ENCODE measurements at regions not wholly inside any gene's neighbourhood (a gene's known extent, or its start where the extent isn't known, plus 50 kb on each side); places are given as distances from the start of the nearest gene placed in this dataset.
A peak's percentile ranks its signal among the peaks of the same experiment; 100 is the strongest.
"Not testable (repeated sequence)": the region's sequence is repeated elsewhere in the genome, so short reads cannot be mapped to it uniquely, and the experiment has no call there.

GRCh38 chr1:120357046-120357445 is 57.8 kb upstream of the NBPF8 start:
- H3K4me3 ChIP-seq (ENCODE audit: low read depth, low read length); H3K4me1 ChIP-seq (ENCODE audit: control insufficient read depth, insufficient read depth, low read length); H3K27ac ChIP-seq (ENCODE audit: extremely low read depth, low read depth, low read length); H3K9me3 ChIP-seq (ENCODE audit: control insufficient read depth, insufficient read depth, low read depth, low read length); CTCF ChIA-PET; POLR2A ChIA-PET; H3K36me3 ChIP-seq (ENCODE audit: control insufficient read depth in 2 of 2, insufficient read depth in 1 of 2, low read length in 2 of 2): not testable (repeated sequence)

- H3K27ac ChIP-seq (ENCODE audit: extremely low read depth, low read depth, low read length); POLR2A ChIA-PET; CTCF ChIA-PET; H3K4me3 ChIP-seq (ENCODE audit: low read depth, low read length); H3K9me3 ChIP-seq (ENCODE audit: control insufficient read depth, insufficient read depth, low read depth, low read length); H3K36me3 ChIP-seq (ENCODE audit: control insufficient read depth in 2 of 2, insufficient read depth in 1 of 2, low read length in 2 of 2); H3K4me1 ChIP-seq (ENCODE audit: control insufficient read depth, insufficient read depth, low read length): not testable (repeated sequence)
Observed at GRCh38 chr1:120356170-120356569, 58.7 kb upstream of the NBPF8 start.

DNA sequence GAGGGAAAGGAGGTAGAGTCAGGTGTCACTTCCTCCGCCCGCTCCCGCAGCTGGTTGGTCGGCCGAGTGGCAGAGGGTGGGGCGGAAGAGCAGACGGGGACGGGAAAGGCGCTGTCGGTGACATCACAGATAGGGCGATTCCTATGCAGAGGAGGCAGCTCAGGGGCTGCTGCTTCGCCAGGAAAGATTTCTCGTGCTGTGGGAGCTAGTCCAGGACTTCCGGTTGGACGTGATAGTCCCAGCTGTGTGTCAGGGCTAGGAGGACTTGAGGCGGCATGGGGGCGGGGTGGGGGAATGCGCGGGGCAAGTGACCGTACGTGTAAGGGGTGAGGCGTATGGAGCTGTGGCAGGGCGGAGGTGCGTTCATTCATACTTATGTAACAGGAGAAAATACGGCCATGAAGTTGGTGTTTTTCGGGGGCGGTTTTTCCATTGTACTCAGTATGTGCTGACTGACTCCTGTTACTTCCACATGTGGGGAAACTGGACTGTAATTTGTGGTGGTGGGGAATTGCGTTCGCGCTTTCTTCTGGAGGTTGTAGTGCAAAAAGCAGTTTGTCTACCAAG is 60.1 kb upstream of the NBPF8 start:
- POLR2A ChIA-PET; H3K4me3 ChIP-seq (ENCODE audit: low read depth, low read length); H3K9me3 ChIP-seq (ENCODE audit: control insufficient read depth, insufficient read depth, low read depth, low read length); H3K4me1 ChIP-seq (ENCODE audit: control insufficient read depth, insufficient read depth, low read length); H3K27ac ChIP-seq (ENCODE audit: extremely low read depth, low read depth, low read length); CTCF ChIA-PET; H3K36me3 ChIP-seq (ENCODE audit: control insufficient read depth in 2 of 2, insufficient read depth in 1 of 2, low read length in 2 of 2): not testable (repeated sequence)

GRCh38 chr1:120342231-120343073 is 72.4 kb upstream of the NBPF8 start:
- POLR2A ChIA-PET; H3K9me3 ChIP-seq (ENCODE audit: control insufficient read depth, insufficient read depth, low read depth, low read length); H3K4me1 ChIP-seq (ENCODE audit: control insufficient read depth, insufficient read depth, low read length); CTCF ChIA-PET; H3K27ac ChIP-seq (ENCODE audit: extremely low read depth, low read depth, low read length); H3K36me3 ChIP-seq (ENCODE audit: control insufficient read depth in 2 of 2, insufficient read depth in 1 of 2, low read length in 2 of 2): not testable (repeated sequence)
- peak overlapping the region; percentile 18; the same call in 1 of the 2 replicates for H3K4me3 ChIP-seq (ENCODE audit: low read depth, low read length)
- peak; percentile 26; the same call in 1 of the 2 replicates for TF ChIP-seq ZNF398 (tag by site-specific recombination; IDR thresholded peaks at IDR 0.05)
- TF ChIP-seq ZNF341 (tag by site-specific recombination; IDR thresholded peaks at IDR 0.05; ENCODE audit: low read depth) = 0 out of 2 replicates have a peak, but pooled peaks have one; percentile 27

DNA sequence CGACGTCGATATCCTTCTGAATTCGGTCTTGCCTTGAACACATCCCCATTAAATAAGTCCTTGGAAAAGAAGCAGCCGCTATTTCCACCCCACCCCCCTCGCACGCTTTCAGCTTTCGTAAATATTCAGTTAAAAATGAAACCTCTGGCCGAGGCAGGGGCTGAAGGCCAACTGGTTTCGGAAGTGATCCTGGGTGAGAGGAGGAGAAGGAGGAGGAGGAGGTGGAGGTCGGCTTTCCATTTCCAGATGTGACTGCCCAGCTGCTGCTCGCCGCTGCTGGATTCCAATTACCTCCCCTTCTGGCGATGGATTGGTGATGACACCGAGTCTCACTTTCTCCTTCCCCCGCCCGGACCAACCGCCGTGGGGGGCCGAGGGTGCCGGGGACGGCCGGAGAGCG is 73.1 kb upstream of the NBPF8 start:
- POLR2A ChIA-PET; H3K36me3 ChIP-seq (ENCODE audit: control insufficient read depth in 2 of 2, insufficient read depth in 1 of 2, low read length in 2 of 2); H3K27ac ChIP-seq (ENCODE audit: extremely low read depth, low read depth, low read length); H3K4me1 ChIP-seq (ENCODE audit: control insufficient read depth, insufficient read depth, low read length); CTCF ChIA-PET; H3K9me3 ChIP-seq (ENCODE audit: control insufficient read depth, insufficient read depth, low read depth, low read length): not testable (repeated sequence)
- TF ChIP-seq ZBTB20 (tag by site-specific recombination; IDR thresholded peaks at IDR 0.05) (peak; percentile 31; the same call in 1 of the 2 replicates), PRDM1 (tag by site-specific recombination; IDR thresholded peaks at IDR 0.05) (peak; percentile 57), ZEB2 (tag by site-specific recombination; IDR thresholded peaks at IDR 0.05) (0 out of 2 replicates have a peak, but pooled peaks have one; percentile 26), ZNF341 (tag by site-specific recombination; IDR thresholded peaks at IDR 0.05; ENCODE audit: low read depth) (peak; percentile 12; the same call in 1 of the 2 replicates), ZBTB17 (tag by site-specific recombination; IDR thresholded peaks at IDR 0.05) (peak; percentile 57; the same call in 1 of the 2 replicates)
- TF ChIP-seq, protein P1, sequence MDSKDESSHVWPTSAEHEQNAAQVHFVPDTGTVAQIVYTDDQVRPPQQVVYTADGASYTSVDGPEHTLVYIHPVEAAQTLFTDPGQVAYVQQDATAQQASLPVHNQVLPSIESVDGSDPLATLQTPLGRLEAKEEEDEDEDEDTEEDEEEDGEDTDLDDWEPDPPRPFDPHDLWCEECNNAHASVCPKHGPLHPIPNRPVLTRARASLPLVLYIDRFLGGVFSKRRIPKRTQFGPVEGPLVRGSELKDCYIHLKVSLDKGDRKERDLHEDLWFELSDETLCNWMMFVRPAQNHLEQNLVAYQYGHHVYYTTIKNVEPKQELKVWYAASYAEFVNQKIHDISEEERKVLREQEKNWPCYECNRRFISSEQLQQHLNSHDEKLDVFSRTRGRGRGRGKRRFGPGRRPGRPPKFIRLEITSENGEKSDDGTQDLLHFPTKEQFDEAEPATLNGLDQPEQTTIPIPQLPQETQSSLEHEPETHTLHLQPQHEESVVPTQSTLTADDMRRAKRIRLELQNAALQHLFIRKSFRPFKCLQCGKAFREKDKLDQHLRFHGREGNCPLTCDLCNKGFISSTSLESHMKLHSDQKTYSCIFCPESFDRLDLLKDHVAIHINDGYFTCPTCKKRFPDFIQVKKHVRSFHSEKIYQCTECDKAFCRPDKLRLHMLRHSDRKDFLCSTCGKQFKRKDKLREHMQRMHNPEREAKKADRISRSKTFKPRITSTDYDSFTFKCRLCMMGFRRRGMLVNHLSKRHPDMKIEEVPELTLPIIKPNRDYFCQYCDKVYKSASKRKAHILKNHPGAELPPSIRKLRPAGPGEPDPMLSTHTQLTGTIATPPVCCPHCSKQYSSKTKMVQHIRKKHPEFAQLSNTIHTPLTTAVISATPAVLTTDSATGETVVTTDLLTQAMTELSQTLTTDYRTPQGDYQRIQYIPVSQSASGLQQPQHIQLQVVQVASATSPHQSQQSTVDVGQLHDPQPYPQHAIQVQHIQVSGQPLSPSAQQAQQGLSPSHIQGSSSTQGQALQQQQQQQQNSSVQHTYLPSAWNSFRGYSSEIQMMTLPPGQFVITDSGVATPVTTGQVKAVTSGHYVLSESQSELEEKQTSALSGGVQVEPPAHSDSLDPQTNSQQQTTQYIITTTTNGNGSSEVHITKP (tag by site-specific recombination; IDR thresholded peaks at IDR 0.05) = peak; percentile 53
- H3K4me3 ChIP-seq (ENCODE audit: low read depth, low read length) = peak overlapping the region; percentile 49
